H9 (cell line): ENCODE measurements at regions not wholly inside any gene's neighbourhood (a gene's known extent, or its start where the extent isn't known, plus 50 kb on each side); places are given as distances from the start of the nearest gene placed in this dataset.

Experiments used
- DNase-seq: peaks from one replicate; pipeline ENCODE4 v3.0.0-alpha.2; 2017
- H2AFZ ChIP-seq: one replicate; pipeline ENCODE4 v1.6.1; 2013; ENCODE audit warnings: mild to moderate bottlenecking, low read length, control low read depth, moderate library complexity
- H2AK5ac ChIP-seq: 2 replicates; pipeline ENCODE4 v1.6.1; 2013; ENCODE audit warnings: low read length, control low read depth, mixed read lengths; ENCODE audit not compliant: insufficient read length
- H2BK120ac ChIP-seq: one replicate; pipeline ENCODE4 v1.6.1; 2013; ENCODE audit warnings: low read depth, mild to moderate bottlenecking, low read length, control low read depth, inconsistent platforms; ENCODE audit not compliant: poor library complexity, severe bottlenecking
- H2BK12ac ChIP-seq: 2 replicates; pipeline ENCODE4 v1.6.1; 2013; ENCODE audit warnings: low read length, control low read depth, mixed read lengths, low read depth; ENCODE audit not compliant: insufficient read length
- H2BK15ac ChIP-seq: 2 replicates; pipeline ENCODE4 v1.6.1; 2013; ENCODE audit warnings: low read depth, low read length, control low read depth
- H2BK20ac ChIP-seq: one replicate; pipeline ENCODE4 v1.6.1; 2013; ENCODE audit warnings: low read depth, mild to moderate bottlenecking, low read length, control low read depth, inconsistent platforms; ENCODE audit not compliant: poor library complexity, severe bottlenecking
- H2BK5ac ChIP-seq: 2 replicates; pipeline ENCODE4 v1.6.1; 2013; ENCODE audit warnings: low read length, control low read depth, mixed read lengths; ENCODE audit not compliant: insufficient read length
- H3K14ac ChIP-seq: 2 replicates; pipeline ENCODE4 v1.6.1; 2013; ENCODE audit warnings: low read length, control low read depth; ENCODE audit not compliant: insufficient read depth
- H3K18ac ChIP-seq: 2 replicates; pipeline ENCODE4 v1.6.1; 2013; ENCODE audit warnings: low read depth, mild to moderate bottlenecking, mixed read lengths, low read length, control low read depth; ENCODE audit not compliant: insufficient read length
- H3K23ac ChIP-seq: 2 replicates; pipeline ENCODE4 v1.6.1; 2013; ENCODE audit warnings: low read length, control low read depth, mixed read lengths, low read depth; ENCODE audit not compliant: insufficient read length
- H3K23me2 ChIP-seq: 2 replicates; pipeline ENCODE4 v1.6.1; 2013; ENCODE audit warnings: low read depth, mild to moderate bottlenecking, mixed read lengths, low read length, control low read depth; ENCODE audit not compliant: insufficient read length, poor library complexity, severe bottlenecking
- H3K27ac ChIP-seq: 2 replicates; pipeline ENCODE4 v1.5.1; 2013; ENCODE audit warnings: low read length, control low read depth, mixed read lengths, low read depth; ENCODE audit not compliant: insufficient read length
- H3K27me3 ChIP-seq: 2 replicates; pipeline ENCODE4 v1.6.1; 2013; ENCODE audit warnings: low read length, control low read depth, inconsistent platforms; ENCODE audit not compliant: insufficient read depth
- H3K4ac ChIP-seq: 2 replicates; pipeline ENCODE4 v1.6.1; 2013; ENCODE audit warnings: low read depth, mild to moderate bottlenecking, control low read depth, inconsistent platforms, low read length, moderate library complexity
- H3K4me1 ChIP-seq: 2 replicates; pipeline ENCODE4 v1.6.1; 2013; ENCODE audit warnings: low read length, control low read depth, inconsistent platforms; ENCODE audit not compliant: insufficient read depth
- H3K4me2 ChIP-seq: 2 replicates; pipeline ENCODE4 v1.6.1; 2013; ENCODE audit warnings: low read length, control low read depth, mixed read lengths; ENCODE audit not compliant: insufficient read length, insufficient read depth
- H3K56ac ChIP-seq: 2 replicates; pipeline ENCODE4 v1.6.1; 2013; ENCODE audit warnings: low read depth, mild to moderate bottlenecking, mixed read lengths, low read length, control low read depth; ENCODE audit not compliant: insufficient read length
- H3K79me1 ChIP-seq: 2 replicates; pipeline ENCODE4 v1.6.1; 2013; ENCODE audit warnings: low read depth, mild to moderate bottlenecking, moderate library complexity, low read length, control low read depth, inconsistent platforms; ENCODE audit not compliant: insufficient read depth, poor library complexity, severe bottlenecking
- H3K79me2 ChIP-seq: 2 replicates; pipeline ENCODE4 v1.6.1; 2013; ENCODE audit warnings: low read length, control low read depth, inconsistent platforms; ENCODE audit not compliant: insufficient read depth
- H3K9ac ChIP-seq: 2 replicates; pipeline ENCODE4 v1.6.1; 2013; ENCODE audit warnings: low read length, control low read depth, mixed read lengths; ENCODE audit not compliant: insufficient read length; ENCODE audit errors: extremely low read depth
- H3K9me3 ChIP-seq: one replicate; pipeline ENCODE4 v1.6.1; 2013; ENCODE audit warnings: low read depth, low read length, inconsistent platforms; ENCODE audit not compliant: control insufficient read depth
- H3T11ph ChIP-seq: one replicate; pipeline ENCODE4 v1.6.1; 2013; ENCODE audit warnings: mild to moderate bottlenecking, low read length, control low read depth, inconsistent platforms
- H4K20me1 ChIP-seq: one replicate; pipeline ENCODE4 v1.6.1; 2013; ENCODE audit not compliant: control insufficient read depth, insufficient read length, insufficient read depth
- H4K5ac ChIP-seq: 2 replicates; pipeline ENCODE4 v1.6.1; 2013; ENCODE audit warnings: low read depth, mild to moderate bottlenecking, mixed read lengths, low read length, control low read depth; ENCODE audit not compliant: insufficient read length
- H4K8ac ChIP-seq: replicated peaks from 2 replicates; pipeline ENCODE4 v1.6.1; 2013; ENCODE audit warnings: low read length, control low read depth, mixed read lengths, low read depth; ENCODE audit not compliant: insufficient read length
- H4K91ac ChIP-seq: 2 replicates; pipeline ENCODE4 v1.6.1; 2013; ENCODE audit warnings: low read depth, mild to moderate bottlenecking, moderate library complexity, mixed read lengths, low read length, control low read depth; ENCODE audit not compliant: insufficient read length
- H3K27ac Mint-ChIP-seq, 3 experiments: 2 replicates in 2 of 3; 3 replicates in 1 of 3; pipeline ENCODE4 v1.8.0; 2020 to 2021; ENCODE audit warnings: mixed read lengths in 3 of 3, mild to moderate bottlenecking in 1 of 3, moderate library complexity in 1 of 3
- H3K27me3 Mint-ChIP-seq: 2 replicates; pipeline ENCODE4 v1.8.0; 2021; ENCODE audit warnings: low read depth, mild to moderate bottlenecking, moderate library complexity, mixed read lengths
- H3K36me3 Mint-ChIP-seq, 3 experiments: 2 replicates in 2 of 3; 3 replicates in 1 of 3; pipeline ENCODE4 v1.8.0; 2020 to 2021; ENCODE audit warnings: low read depth in 3 of 3, mixed read lengths in 3 of 3; ENCODE audit not compliant: insufficient read depth in 1 of 3
- H3K4me1 Mint-ChIP-seq, 2 experiments: 2 replicates each; pipeline ENCODE4 v1.8.0; 2020; ENCODE audit warnings: mixed read lengths in 2 of 2
- H3K4me3 Mint-ChIP-seq, 2 experiments: 2 replicates in 1 of 2; 3 replicates in 1 of 2; pipeline ENCODE4 v1.8.0; 2020 to 2021; ENCODE audit warnings: mild to moderate bottlenecking in 2 of 2, mixed read lengths in 2 of 2, moderate library complexity in 1 of 2
- H3K9me3 Mint-ChIP-seq, 2 experiments: 2 replicates in 1 of 2; 3 replicates in 1 of 2; pipeline ENCODE4 v1.8.0; 2020; ENCODE audit warnings: mild to moderate bottlenecking in 2 of 2, mixed read lengths in 2 of 2, moderate library complexity in 1 of 2
- CTCF ChIP-seq: fragments of 200-600 bp; sonication (generic); conservative IDR thresholded peaks from 3 replicates; pipeline ENCODE4 v1.8.0; 2021; ENCODE audit warnings: antibody characterized with exemption, mild to moderate bottlenecking
- WGBS: extraction: QIAGEN DNeasy Blood & Tissue Kit; methylation state at CpG from one replicate; pipeline ENCODE4 v1.1.7; 2013; ENCODE audit warnings: missing lambda C conversion rate, low lambda C conversion rate, mixed read lengths; ENCODE audit not compliant: insufficient read length; ENCODE audit errors: extremely low coverage; 5-methylcytosine and 5-hydroxymethylcytosine counted together

- no peak overlapping the region for H2BK15ac ChIP-seq
- no peak overlapping the region for H3K56ac ChIP-seq
- no peak overlapping the region for H3K18ac ChIP-seq
- DNase-seq = no peak
- no peak overlapping the region for H3K14ac ChIP-seq
- no peak overlapping the region for H3K4ac ChIP-seq
- no peak overlapping the region for H3K27ac ChIP-seq
- Mint-ChIP-seq H3K4me1 (peaks cover 50 to 58% of the 10 kb centered on the region in 2 experiments), H3K27me3 (no peaks in the 10 kb centered on the region), H3K4me3 (no peak overlapping the region), H3K9me3 (no peaks in the 10 kb centered on the region; a peak in 1 of 5 replicates), H3K36me3 (no peaks in the 10 kb centered on the region), H3K27ac (no peak overlapping the region)
- no peak overlapping the region for H3K4me2 ChIP-seq
- no peak overlapping the region for H2BK12ac ChIP-seq
- no peak overlapping the region for H4K8ac ChIP-seq
- no peak overlapping the region for H4K5ac ChIP-seq
- no peak overlapping the region for H2BK120ac ChIP-seq
- H4K20me1 ChIP-seq = no peaks in the 10 kb centered on the region
- no peak overlapping the region for H2AK5ac ChIP-seq
- no peak overlapping the region for H2AFZ ChIP-seq
- H2BK5ac ChIP-seq = no peak overlapping the region
- no peak overlapping the region for H4K91ac ChIP-seq
- H3K9ac ChIP-seq = no peak overlapping the region
- no CpG with 5 or more reads among the region's 1 CpG for WGBS
- no peak overlapping the region for H2BK20ac ChIP-seq
- TF ChIP-seq CTCF = no peak
- H3T11ph ChIP-seq = no peak overlapping the region
- no peaks in the 10 kb centered on the region for H3K79me2 ChIP-seq
- no peaks in the 10 kb centered on the region for H3K27me3 ChIP-seq
- H3K23me2 ChIP-seq = no peaks in the 10 kb centered on the region
- H3K9me3 ChIP-seq = no peaks in the 10 kb centered on the region
- H3K23ac ChIP-seq = no peak overlapping the region
- H3K4me1 ChIP-seq = peaks cover 10% of the 10 kb centered on the region
- H3K79me1 ChIP-seq = no peaks in the 10 kb centered on the region
These were observed 398.3 kb upstream of the HNRNPA3 start for GRCh38 chr2:176814274-176814673.
